ENCODE measurements at regions not wholly inside any gene's neighbourhood (a gene's known extent, or its start where the extent isn't known, plus 50 kb on each side); places are given as distances from the start of the nearest gene placed in this dataset.

DNA sequence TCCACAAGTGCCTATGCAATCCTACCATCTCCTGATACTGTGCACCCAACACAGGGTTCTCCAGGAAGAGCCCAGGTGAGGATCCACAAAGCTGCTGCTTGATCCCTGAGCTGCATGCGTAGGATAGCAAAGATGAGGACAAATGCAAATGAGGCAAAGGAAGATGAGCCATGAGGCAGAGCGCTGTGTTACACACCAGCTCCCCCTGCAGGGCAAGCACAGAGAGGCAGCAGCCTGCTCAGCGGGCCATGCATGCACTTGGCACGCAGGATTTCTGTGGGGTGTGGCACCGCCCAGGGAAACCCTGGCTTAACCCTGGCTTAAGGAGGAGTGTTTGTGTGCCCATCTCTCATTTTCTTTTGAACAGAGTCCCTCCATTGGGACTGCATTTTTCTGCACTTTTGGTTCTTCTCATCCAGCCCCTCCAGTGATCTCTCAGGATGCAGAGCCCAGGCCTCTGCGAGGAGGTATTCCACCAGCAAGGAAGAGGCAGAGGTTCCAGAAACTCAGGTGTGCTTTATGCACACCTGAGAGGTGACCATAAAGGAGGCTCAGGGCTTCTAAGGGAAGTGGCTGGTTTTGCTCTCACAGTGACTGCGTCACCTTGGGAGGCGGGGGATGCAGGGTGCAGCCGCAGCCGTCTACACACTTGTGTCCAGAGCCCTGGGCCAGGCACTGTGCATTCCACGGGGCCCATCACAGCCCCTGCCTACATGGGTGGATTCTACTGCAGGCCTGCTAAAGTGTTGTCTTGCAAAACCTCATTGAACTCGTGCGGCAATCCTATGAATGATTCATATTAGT is 973.3 kb upstream of the TMEM132C start:
- no peak overlapping the region for H3K27ac Mint-ChIP-seq
- H3K9me3 Mint-ChIP-seq: peaks cover 2 to 6% (median 3%) of the 10 kb centered on the region in 3 donors
- H3K27me3 Mint-ChIP-seq: peaks cover 1% of the 10 kb centered on the region

GRCh38 chr12:127294651-127295210 is 972.2 kb upstream of the TMEM132C start:
- H3K9me3 Mint-ChIP-seq: peaks cover 2 to 8% (median 6%) of the 10 kb centered on the region in 3 donors
- no peaks in the 10 kb centered on the region for H3K36me3 Mint-ChIP-seq
- no peaks in the 10 kb centered on the region for H3K27me3 Mint-ChIP-seq
- no peaks in the 10 kb centered on the region for H3K4me1 Mint-ChIP-seq
- no peak overlapping the region for H3K4me3 Mint-ChIP-seq
- H3K27ac Mint-ChIP-seq: no peak overlapping the region

More for the DNA sequence above, 973.3 kb upstream of the TMEM132C start:
- H3K4me3 Mint-ChIP-seq: no peak overlapping the region
- no peaks in the 10 kb centered on the region for H3K36me3 Mint-ChIP-seq
- no peaks in the 10 kb centered on the region for H3K4me1 Mint-ChIP-seq

DNA sequence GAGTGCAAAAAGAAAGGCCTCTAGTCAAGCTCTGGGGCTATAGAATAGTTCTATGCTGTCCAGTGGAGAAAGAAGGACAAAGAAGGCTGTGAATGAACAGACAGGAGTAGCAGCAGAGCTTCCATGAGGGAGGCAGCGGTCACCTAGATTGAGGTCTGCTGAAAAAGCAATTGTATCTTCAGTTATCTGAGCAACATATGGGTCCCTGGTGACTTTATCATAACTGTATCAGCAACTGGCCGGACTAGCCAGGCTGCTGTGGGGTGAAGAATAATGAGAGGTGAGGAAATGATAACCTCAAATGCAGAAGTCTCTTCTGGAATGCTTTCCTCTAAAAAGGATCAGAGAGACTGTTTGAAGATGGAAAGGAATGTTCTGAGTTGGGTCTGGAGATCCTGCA is 971.3 kb upstream of the TMEM132C start:
- H3K4me1 Mint-ChIP-seq: no peaks in the 10 kb centered on the region

DNA sequence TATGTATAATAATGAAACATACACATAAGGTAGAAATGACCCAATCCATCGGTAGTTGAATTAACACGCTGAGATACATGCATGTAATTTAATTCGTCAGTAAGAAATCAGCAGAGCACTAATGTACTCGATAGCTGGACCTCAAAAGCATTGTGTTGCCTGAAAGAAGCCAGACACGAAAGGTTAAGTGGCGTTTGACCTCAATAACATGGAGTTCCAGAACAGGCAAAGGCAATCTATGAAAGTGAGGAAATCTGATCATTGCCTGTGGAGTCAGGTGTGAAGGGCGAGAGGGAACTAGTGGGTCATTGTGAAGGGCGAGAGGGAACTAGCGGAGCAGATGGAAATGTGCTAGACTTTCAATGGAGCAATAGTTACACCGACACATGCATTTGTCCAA is 970.4 kb upstream of the TMEM132C start:
- Mint-ChIP-seq H3K36me3 (no peaks in the 10 kb centered on the region), H3K4me3 (no peak overlapping the region)

More for the DNA sequence above, 971.3 kb upstream of the TMEM132C start:
- peaks cover 2 to 12% (median 6%) of the 10 kb centered on the region in 3 donors for H3K9me3 Mint-ChIP-seq
- H3K27ac Mint-ChIP-seq: no peak overlapping the region
- H3K36me3 Mint-ChIP-seq: no peaks in the 10 kb centered on the region
- no peak overlapping the region for H3K4me3 Mint-ChIP-seq
- no peaks in the 10 kb centered on the region for H3K27me3 Mint-ChIP-seq

GRCh38 chr12:127297327-127297726 is 969.6 kb upstream of the TMEM132C start:
- no peaks in the 10 kb centered on the region for H3K27me3 Mint-ChIP-seq
- H3K27ac Mint-ChIP-seq: no peak overlapping the region

More for the DNA sequence above, 970.4 kb upstream of the TMEM132C start:
- Mint-ChIP-seq H3K9me3 (peaks cover 2 to 12% (median 6%) of the 10 kb centered on the region in 3 donors), H3K27ac (no peak overlapping the region), H3K27me3 (no peaks in the 10 kb centered on the region), H3K4me1 (no peaks in the 10 kb centered on the region)

GRCh38 chr12:127300075-127300474 is 966.9 kb upstream of the TMEM132C start:
- Mint-ChIP-seq H3K27me3 (no peaks in the 10 kb centered on the region), H3K9me3 (peaks cover 2 to 17% (median 5%) of the 10 kb centered on the region in 3 donors), H3K36me3 (no peaks in the 10 kb centered on the region), H3K4me1 (no peaks in the 10 kb centered on the region), H3K4me3 (no peak overlapping the region), H3K27ac (no peak overlapping the region)

More at GRCh38 chr12:127297327-127297726, 969.6 kb upstream of the TMEM132C start:
- no peaks in the 10 kb centered on the region for H3K4me1 Mint-ChIP-seq
- peaks cover 2 to 12% (median 6%) of the 10 kb centered on the region in 3 donors for H3K9me3 Mint-ChIP-seq
- H3K4me3 Mint-ChIP-seq: no peak overlapping the region
- no peaks in the 10 kb centered on the region for H3K36me3 Mint-ChIP-seq

DNA sequence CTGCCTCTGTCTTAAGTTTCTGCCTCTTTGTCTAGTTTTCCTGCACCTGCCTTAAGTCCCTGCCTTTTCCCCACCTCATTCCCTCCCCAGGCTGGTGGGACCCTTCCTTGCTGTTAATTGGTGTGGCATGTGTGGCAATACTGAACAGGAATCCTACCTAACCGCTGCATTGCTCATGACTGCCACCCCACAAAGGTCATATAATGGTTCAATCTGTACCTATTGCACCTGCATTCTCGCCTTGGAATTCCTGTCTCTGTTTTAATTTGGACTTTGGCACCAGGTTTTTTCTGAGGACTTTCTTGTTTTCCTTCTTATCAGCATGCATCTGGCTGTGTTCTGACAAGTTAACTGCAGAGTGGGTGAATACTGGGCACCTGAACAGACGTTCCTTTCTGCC is 966.2 kb upstream of the TMEM132C start:
- H3K27ac Mint-ChIP-seq: no peak overlapping the region
- peaks cover 2 to 17% (median 5%) of the 10 kb centered on the region in 3 donors for H3K9me3 Mint-ChIP-seq
- no peaks in the 10 kb centered on the region for H3K4me1 Mint-ChIP-seq
- no peaks in the 10 kb centered on the region for H3K36me3 Mint-ChIP-seq
- no peak overlapping the region for H3K4me3 Mint-ChIP-seq
- no peaks in the 10 kb centered on the region for H3K27me3 Mint-ChIP-seq

DNA sequence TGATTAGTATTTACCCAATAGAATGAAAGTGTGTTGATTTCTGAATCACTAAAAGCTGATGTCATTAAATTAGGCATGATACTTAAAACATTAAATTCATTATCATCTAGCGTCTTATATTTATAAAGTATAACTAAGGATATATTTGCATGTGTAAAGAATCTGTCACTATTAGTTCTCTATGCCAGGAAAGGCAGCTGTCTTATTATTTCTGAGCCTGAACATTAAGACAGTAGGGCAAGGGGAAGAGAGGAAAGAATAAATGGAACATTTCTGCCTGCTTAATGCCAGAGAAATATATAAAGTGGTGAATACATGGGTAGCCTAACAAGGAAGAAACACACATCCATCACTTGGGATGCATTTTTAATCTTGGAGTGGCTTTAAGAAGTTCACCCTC is 965.1 kb upstream of the TMEM132C start:
- no peaks in the 10 kb centered on the region for H3K27me3 Mint-ChIP-seq
- H3K27ac Mint-ChIP-seq: no peak overlapping the region
- no peaks in the 10 kb centered on the region for H3K4me1 Mint-ChIP-seq
- no peaks in the 10 kb centered on the region for H3K36me3 Mint-ChIP-seq
- peaks cover 2 to 13% (median 2%) of the 10 kb centered on the region in 3 donors for H3K9me3 Mint-ChIP-seq
- H3K4me3 Mint-ChIP-seq: no peak overlapping the region

- Mint-ChIP-seq H3K4me1 (no peaks in the 10 kb centered on the region), H3K9me3 (peaks cover 0 to 9% (median 0%) of the 10 kb centered on the region in 3 donors), H3K27me3 (no peaks in the 10 kb centered on the region), H3K36me3 (no peaks in the 10 kb centered on the region), H3K27ac (no peak overlapping the region), H3K4me3 (peak overlapping the region in 2 of 4 donors; percentile 35 to 55)
These were observed 961.9 kb upstream of the TMEM132C start for GRCh38 chr12:127304751-127305725.

- Mint-ChIP-seq H3K9me3 (peaks cover 0 to 9% (median 0%) of the 10 kb centered on the region in 3 donors), H3K27me3 (no peaks in the 10 kb centered on the region), H3K27ac (no peak overlapping the region), H3K4me3 (no peak overlapping the region), H3K36me3 (no peaks in the 10 kb centered on the region), H3K4me1 (no peaks in the 10 kb centered on the region)
These were observed 960.3 kb upstream of the TMEM132C start for GRCh38 chr12:127306604-127307215.

- Mint-ChIP-seq H3K9me3 (peaks cover 0 to 9% (median 0%) of the 10 kb centered on the region in 3 donors), H3K27ac (no peak overlapping the region), H3K36me3 (no peaks in the 10 kb centered on the region), H3K4me3 (no peak overlapping the region), H3K4me1 (no peaks in the 10 kb centered on the region), H3K27me3 (no peaks in the 10 kb centered on the region)
These were observed 959.4 kb upstream of the TMEM132C start for GRCh38 chr12:127307528-127307927.

DNA sequence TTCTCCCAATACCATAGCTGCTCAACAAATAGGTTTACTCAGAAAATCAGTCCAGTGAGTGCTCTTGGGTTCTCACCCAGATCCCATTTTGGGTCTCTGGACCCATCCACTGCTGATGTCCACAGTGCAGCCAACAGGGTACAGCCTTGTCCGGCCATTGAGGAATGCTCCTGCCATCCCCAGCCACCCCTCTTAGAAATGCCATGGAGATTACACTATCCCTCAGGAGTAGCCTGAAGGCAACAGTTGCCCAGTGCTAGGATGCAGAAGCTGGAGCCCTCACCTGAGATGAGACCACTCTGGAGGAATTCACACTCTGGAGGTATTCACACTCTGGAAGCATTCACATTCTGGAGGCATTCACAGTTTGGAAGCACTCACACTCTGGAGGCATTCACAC is 958.8 kb upstream of the TMEM132C start:
- Mint-ChIP-seq H3K4me3 (no peak overlapping the region), H3K9me3 (peaks cover 0 to 9% (median 0%) of the 10 kb centered on the region in 3 donors), H3K27me3 (no peaks in the 10 kb centered on the region), H3K4me1 (no peaks in the 10 kb centered on the region), H3K36me3 (no peaks in the 10 kb centered on the region), H3K27ac (no peak overlapping the region)

DNA sequence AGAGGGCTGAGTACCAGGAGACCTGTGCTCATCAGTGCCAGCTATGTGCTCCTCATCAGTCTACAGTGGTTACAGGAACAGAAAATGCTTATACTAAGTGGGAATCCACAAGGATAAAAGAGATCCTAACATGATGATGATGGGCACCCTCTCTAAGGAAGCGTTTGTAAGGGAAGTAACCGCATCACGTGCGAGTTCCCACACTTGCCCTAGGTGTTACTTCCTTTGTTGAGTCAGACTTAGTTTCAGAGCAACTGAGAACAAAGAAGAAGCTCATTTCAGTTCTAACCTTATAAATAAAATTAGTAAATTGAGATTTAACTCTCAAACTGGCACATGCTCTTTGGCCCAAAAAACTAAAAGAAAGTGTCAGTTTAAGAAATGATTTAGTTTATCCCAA is 956.4 kb upstream of the TMEM132C start:
- Mint-ChIP-seq H3K36me3 (no peaks in the 10 kb centered on the region), H3K9me3 (peaks cover 0 to 4% (median 0%) of the 10 kb centered on the region in 3 donors), H3K27me3 (no peaks in the 10 kb centered on the region), H3K4me3 (peak overlapping the region in 1 of 4 donors; percentile 4), H3K27ac (no peak overlapping the region), H3K4me1 (no peaks in the 10 kb centered on the region)

DNA sequence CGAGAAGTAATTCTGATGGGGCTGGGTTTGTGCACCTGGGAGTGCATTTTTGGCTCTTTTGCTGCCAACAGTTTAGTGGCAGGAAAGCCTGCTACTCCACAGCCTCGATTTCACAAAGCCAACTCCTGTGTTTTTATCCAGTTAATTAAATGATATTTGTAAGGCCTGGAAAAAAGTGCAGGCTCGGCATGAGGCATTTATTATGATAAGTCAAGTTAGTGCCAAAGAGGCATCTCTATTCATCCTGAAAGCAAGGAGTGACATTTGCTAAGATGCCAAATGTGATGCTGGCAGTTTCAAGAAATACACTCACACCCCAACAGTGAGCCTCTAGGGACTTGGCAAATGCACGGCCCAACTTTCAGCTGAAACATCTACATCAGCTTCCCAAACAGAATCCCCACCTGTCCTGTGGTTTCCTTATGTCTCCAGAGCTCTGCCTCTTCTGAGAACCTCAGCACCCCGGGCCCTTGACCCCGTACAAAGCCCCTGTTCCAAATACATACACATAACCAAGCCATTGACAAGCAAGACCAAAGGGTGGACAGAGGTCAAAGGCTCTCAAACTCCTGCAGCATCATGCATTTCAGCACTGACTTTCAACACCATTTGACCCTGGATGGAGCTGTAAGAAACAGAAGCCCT is 955.1 kb upstream of the TMEM132C start:
- H3K27ac Mint-ChIP-seq: no peak overlapping the region
- H3K36me3 Mint-ChIP-seq: no peaks in the 10 kb centered on the region
- peaks cover 0 to 4% (median 2%) of the 10 kb centered on the region in 3 donors for H3K9me3 Mint-ChIP-seq
- no peak overlapping the region for H3K4me3 Mint-ChIP-seq
- H3K27me3 Mint-ChIP-seq: no peaks in the 10 kb centered on the region
- H3K4me1 Mint-ChIP-seq: no peaks in the 10 kb centered on the region

All from IgD-negative memory B cell (primary cell).